HCT116 (cell line): ENCODE measurements at regions not wholly inside any gene's neighbourhood (a gene's known extent, or its start where the extent isn't known, plus 50 kb on each side); places are given as distances from the start of the nearest gene placed in this dataset.

Experiments used
- ATAC-seq: fragments of 200-7000 bp; cut with Tn5 transposase; 2 replicates; pipeline ENCODE4 v1.9.1; 2020; ENCODE audit warnings: mild to moderate bottlenecking, moderate library complexity
- BruUV-seq: library from RNA; stranded (reverse); fragments of 400-500 nt; replicated peaks from 2 replicates; lab custom pipeline; 2021; lab: Mats Ljungman, UMichigan
- CTCF ChIA-PET: fragments of 300-600 bp; sonication (Branson Sonifier 250); formaldehyde crosslinking; loops from one replicate; lab custom pipeline; 2021; ENCODE audit warnings: antibody characterized with exemption; lab: Charles Lee
- POLR2A ChIA-PET: fragments of 300-600, 350-600 bp; sonication (Branson Sonifier 250); formaldehyde crosslinking; loops from one replicate; lab custom pipeline; 2021; ENCODE audit warnings: antibody characterized with exemption; lab: Charles Lee
- RAD21 ChIA-PET, 2 experiments: fragments of 300-600 bp; sonication (Branson Sonifier 250); formaldehyde crosslinking; loops; one replicate each; lab custom pipeline; 2023; ENCODE audit warnings: low total read pairs in 2 of 2; ENCODE audit not compliant: uncharacterized antibody in 2 of 2, unreplicated experiment in 2 of 2, low non-redundant PET in 1 of 2; lab: Charles Lee
- DNase-seq: peaks from one replicate; pipeline ENCODE4 v3.0.0-alpha.2; 2010; ENCODE audit warnings: low read depth, low spot score
- H2AFZ ChIP-seq: fragments of 200-600 bp; shearing (Covaris generic), sonication (generic); 2 replicates; pipeline ENCODE4 v1.6.1; 2017; ENCODE audit warnings: low read depth, mixed run types, mixed read lengths, antibody characterized with exemption, low read length; ENCODE audit not compliant: poor library complexity, severe bottlenecking
- H3K27ac ChIP-seq: 2 replicates; pipeline ENCODE4 v1.5.1; 2012; ENCODE audit warnings: low read depth, low read length
- H3K27me3 ChIP-seq: fragments of 200-600 bp; sonication (generic); 2 replicates; pipeline ENCODE4 v1.6.1; 2016; ENCODE audit warnings: mixed run types, low read length, mixed read lengths; ENCODE audit not compliant: insufficient read depth
- H3K36me3 ChIP-seq, 2 experiments: fragments of 200-500 bp in 1 of 2; fragments of 200-600 bp in 1 of 2; sonication (Bioruptor generic) in 1 of 2; sonication (generic) in 1 of 2; 2 replicates each; pipeline versions ENCODE4 v1.5.1 to v1.6.1; 2014 to 2016; ENCODE audit warnings: low read length in 2 of 2, inconsistent platforms in 1 of 2, mixed read lengths in 1 of 2, mixed run types in 1 of 2; ENCODE audit not compliant: insufficient read depth in 2 of 2, control insufficient read depth in 1 of 2
- H3K4me1 ChIP-seq, 2 experiments: fragments of 200-600 bp in 1 of 2; sonication (generic) in 1 of 2; 2 replicates each; pipeline versions ENCODE4 v1.5.1 to v1.6.1; 2012 to 2017; ENCODE audit warnings: low read length in 2 of 2, inconsistent platforms in 1 of 2, mild to moderate bottlenecking in 1 of 2, mixed read lengths in 1 of 2, mixed run types in 1 of 2, moderate library complexity in 1 of 2; ENCODE audit not compliant: insufficient read depth in 2 of 2, control insufficient read depth in 1 of 2
- H3K4me2 ChIP-seq: fragments of 200-600 bp; sonication (generic); 2 replicates; pipeline ENCODE4 v1.6.1; 2017; ENCODE audit warnings: mixed run types, low read length, mixed read lengths
- H3K4me3 ChIP-seq, 2 experiments: fragments of 200-600 bp in 1 of 2; sonication (generic) in 1 of 2; replicated peaks in 1 of 2; 2 replicates each; pipeline ENCODE4 v1.5.1; 2011 to 2016; ENCODE audit warnings: low read length in 2 of 2, control low read depth in 1 of 2, low read depth in 1 of 2, mild to moderate bottlenecking in 1 of 2, mixed read lengths in 1 of 2, mixed run types in 1 of 2
- H3K79me2 ChIP-seq: fragments of 200-600 bp; sonication (generic); 2 replicates; pipeline ENCODE4 v1.6.1; 2017; ENCODE audit warnings: mild to moderate bottlenecking, mixed run types, low read length, moderate library complexity, mixed read lengths; ENCODE audit not compliant: insufficient read depth
- H3K9ac ChIP-seq: fragments of 200-600 bp; sonication (generic); 2 replicates; pipeline ENCODE4 v1.6.1; 2016; ENCODE audit warnings: low read length, mixed read lengths
- H3K9me2 ChIP-seq: fragments of 200-600 bp; sonication (generic), shearing (Covaris generic); 2 replicates; pipeline ENCODE4 v1.6.1; 2017; ENCODE audit warnings: mixed run types, mild to moderate bottlenecking, moderate library complexity; ENCODE audit not compliant: insufficient read depth
- H3K9me3 ChIP-seq, 2 experiments: fragments of 200-500 bp in 1 of 2; fragments of 200-600 bp in 1 of 2; sonication (Bioruptor generic) in 1 of 2; sonication (generic) in 1 of 2; 2 replicates each; pipeline ENCODE4 v1.6.1; 2014 to 2017; ENCODE audit warnings: low read length in 2 of 2, mixed read lengths in 2 of 2, inconsistent platforms in 1 of 2, low read depth in 1 of 2, mild to moderate bottlenecking in 1 of 2, mixed run types in 1 of 2, moderate library complexity in 1 of 2; ENCODE audit not compliant: control insufficient read depth in 1 of 2, insufficient read depth in 1 of 2
- H4K20me1 ChIP-seq: fragments of 200-600 bp; sonication (generic), shearing (Covaris generic); 2 replicates; pipeline ENCODE4 v1.6.1; 2017; ENCODE audit warnings: mixed run types, mild to moderate bottlenecking, moderate library complexity; ENCODE audit not compliant: insufficient read depth
- CEBPB ChIP-seq: IDR thresholded peaks from 2 replicates; pipeline ENCODE4 v1.6.1; 2012; ENCODE audit warnings: low read depth
- EGR1 ChIP-seq: IDR thresholded peaks from 2 replicates; pipeline ENCODE4 v1.6.1; 2012; ENCODE audit warnings: low read depth
- FOSL1 ChIP-seq: IDR thresholded peaks from 2 replicates; pipeline ENCODE4 v1.6.1; 2012; ENCODE audit warnings: low read depth
- POLR2A ChIP-seq: IDR thresholded peaks from 2 replicates; pipeline ENCODE4 v1.7.0; 2011; ENCODE audit warnings: borderline replicate concordance; ENCODE audit not compliant: insufficient read depth, insufficient read length; ENCODE audit errors: extremely low read depth
- RAD21 ChIP-seq: IDR thresholded peaks from 2 replicates; pipeline ENCODE4 v1.6.1; 2012; ENCODE audit warnings: low read depth, mild to moderate bottlenecking
- SRF ChIP-seq: IDR thresholded peaks from 2 replicates; pipeline ENCODE4 v1.6.1; 2012; ENCODE audit warnings: low read depth
- YY1 ChIP-seq: IDR thresholded peaks from 2 replicates; pipeline ENCODE4 v1.6.1; 2011; ENCODE audit warnings: low read length, low read depth, moderate library complexity, mild to moderate bottlenecking; ENCODE audit not compliant: insufficient replicate concordance; ENCODE audit errors: extremely low read depth
- ZFX ChIP-seq: fragments of 450-650 bp; IDR thresholded peaks from 2 replicates; pipeline ENCODE4 v1.6.1; 2017
- ZNF274 ChIP-seq: fragments of 200-500 bp; sonication (Bioruptor generic); IDR thresholded peaks from 2 replicates; pipeline ENCODE4 v1.6.1; 2014; ENCODE audit warnings: mild to moderate bottlenecking, low read depth, low read length, inconsistent platforms
- intact Hi-C: fragments of 100-400 bp; cut with micrococcal nuclease; formaldehyde crosslinking; loops from 2 replicates; pipeline ENCODE4 v1.10.0; 2022
- TF ChIP-seq, protein P1 (sequence below), 3 experiments: fragments of 200-600 bp in 1 of 3; sonication (generic) in 1 of 3; IDR thresholded peaks in 2 of 3; conservative IDR thresholded peaks in 1 of 3; 2 replicates each; pipeline ENCODE4 v1.5.1; 2012 to 2017; ENCODE audit warnings: low read depth in 2 of 3, low read length in 2 of 3, antibody characterized with exemption in 1 of 3, borderline replicate concordance in 1 of 3, control low read depth in 1 of 3, mild to moderate bottlenecking in 1 of 3, mixed read lengths in 1 of 3, mixed run types in 1 of 3, moderate library complexity in 1 of 3; ENCODE audit not compliant: insufficient read depth in 1 of 3
- TF ChIP-seq, protein P2 (sequence below): IDR thresholded peaks from 2 replicates; pipeline ENCODE4 v1.6.1; 2012; ENCODE audit warnings: low read depth

DNA sequence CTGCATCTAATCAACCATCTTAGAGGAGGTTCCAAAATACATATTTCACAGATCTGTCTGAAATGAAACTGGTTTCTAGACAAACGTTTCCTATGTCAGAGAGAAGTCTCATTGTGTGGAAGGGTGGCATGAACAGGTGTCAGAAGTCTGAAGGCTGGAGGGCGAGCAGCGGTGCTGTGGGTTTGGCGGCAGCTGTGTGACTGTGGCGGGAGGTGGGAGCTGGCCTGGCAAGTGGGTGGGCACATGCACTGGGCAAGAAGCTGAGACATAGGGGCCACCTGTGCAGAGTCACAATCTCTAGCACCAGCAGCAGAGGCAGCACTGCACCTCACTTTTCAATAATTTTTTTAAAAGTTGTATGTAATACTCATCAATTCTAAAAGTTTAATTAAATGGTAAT, 346.3 kb downstream of the DSC3 start:
- intact Hi-C loops = no loop called here
- Histone ChIP-seq H3K9me3 (no peaks in the 10 kb centered on the region), H3K9me2 (no peaks in the 10 kb centered on the region), H4K20me1 (no peaks in the 10 kb centered on the region), H3K36me3 (no peaks in the 10 kb centered on the region), H3K4me2 (no peak overlapping the region), H2AFZ (no peak overlapping the region), H3K27me3 (no peaks in the 10 kb centered on the region), H3K4me1 (no peaks in the 10 kb centered on the region), H3K79me2 (no peaks in the 10 kb centered on the region), H3K9ac (no peak overlapping the region), H3K4me3 (no peak overlapping the region), H3K27ac (no peak overlapping the region)
- BruUV-seq = no TSS peak
- no peak for TF ChIP-seq SRF
- no peak for TF ChIP-seq CEBPB
- TF ChIP-seq, protein P1, sequence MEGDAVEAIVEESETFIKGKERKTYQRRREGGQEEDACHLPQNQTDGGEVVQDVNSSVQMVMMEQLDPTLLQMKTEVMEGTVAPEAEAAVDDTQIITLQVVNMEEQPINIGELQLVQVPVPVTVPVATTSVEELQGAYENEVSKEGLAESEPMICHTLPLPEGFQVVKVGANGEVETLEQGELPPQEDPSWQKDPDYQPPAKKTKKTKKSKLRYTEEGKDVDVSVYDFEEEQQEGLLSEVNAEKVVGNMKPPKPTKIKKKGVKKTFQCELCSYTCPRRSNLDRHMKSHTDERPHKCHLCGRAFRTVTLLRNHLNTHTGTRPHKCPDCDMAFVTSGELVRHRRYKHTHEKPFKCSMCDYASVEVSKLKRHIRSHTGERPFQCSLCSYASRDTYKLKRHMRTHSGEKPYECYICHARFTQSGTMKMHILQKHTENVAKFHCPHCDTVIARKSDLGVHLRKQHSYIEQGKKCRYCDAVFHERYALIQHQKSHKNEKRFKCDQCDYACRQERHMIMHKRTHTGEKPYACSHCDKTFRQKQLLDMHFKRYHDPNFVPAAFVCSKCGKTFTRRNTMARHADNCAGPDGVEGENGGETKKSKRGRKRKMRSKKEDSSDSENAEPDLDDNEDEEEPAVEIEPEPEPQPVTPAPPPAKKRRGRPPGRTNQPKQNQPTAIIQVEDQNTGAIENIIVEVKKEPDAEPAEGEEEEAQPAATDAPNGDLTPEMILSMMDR (IDR thresholded peaks at IDR 0.05 in 2 of 3, conservative IDR thresholded peaks at IDR 0.05 in 1 of 3; ENCODE audit: borderline replicate concordance in 1 of 3, insufficient read depth in 1 of 3, low read depth in 2 of 3, low read length in 2 of 3) = no peak
- TF ChIP-seq POLR2A = no peak
- TF ChIP-seq YY1 = no peak
- no peak for TF ChIP-seq EGR1
- TF ChIP-seq FOSL1 = no peak
- TF ChIP-seq ZNF274 = no peak
- no peak for TF ChIP-seq ZFX
- ChIA-PET POLR2A (no interaction called here), CTCF (no interaction called here), RAD21 (no interaction called here)
- ATAC-seq (no peak), DNase-seq (no peak)

DNA sequence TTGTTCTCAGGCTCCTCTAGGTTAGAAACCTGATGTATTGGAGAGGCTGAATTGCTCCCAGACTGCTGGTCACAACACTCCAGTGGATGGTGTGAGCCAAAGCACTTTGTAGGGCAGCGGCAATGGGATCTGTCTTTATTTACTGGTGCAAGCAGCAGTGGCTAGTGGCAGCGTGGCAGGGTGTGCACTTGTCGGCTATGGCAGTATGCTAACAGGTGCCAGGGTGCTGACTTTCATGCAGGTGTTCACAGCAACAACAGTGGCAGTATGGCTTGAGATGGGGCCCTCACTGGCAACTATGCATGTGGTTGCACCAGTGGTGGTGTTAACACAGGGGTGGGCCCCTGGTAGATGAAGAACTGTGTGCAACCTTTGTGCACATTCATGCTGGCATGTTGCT, 347.8 kb downstream of the DSC3 start:
- no peak for DNase-seq
- BruUV-seq = no TSS peak
- Histone ChIP-seq H3K36me3 (no peaks in the 10 kb centered on the region), H4K20me1 (no peaks in the 10 kb centered on the region), H3K4me3 (no peak overlapping the region), H3K79me2 (no peaks in the 10 kb centered on the region), H3K4me1 (no peaks in the 10 kb centered on the region), H3K9ac (no peak overlapping the region), H3K27ac (no peak overlapping the region), H3K9me2 (no peaks in the 10 kb centered on the region), H2AFZ (no peak overlapping the region), H3K4me2 (no peak overlapping the region), H3K27me3 (no peaks in the 10 kb centered on the region)
- CTCF ChIA-PET = no interaction called here
- intact Hi-C loops = no loop called here
- RAD21 ChIA-PET = no interaction called here
- TF ChIP-seq, protein P2, sequence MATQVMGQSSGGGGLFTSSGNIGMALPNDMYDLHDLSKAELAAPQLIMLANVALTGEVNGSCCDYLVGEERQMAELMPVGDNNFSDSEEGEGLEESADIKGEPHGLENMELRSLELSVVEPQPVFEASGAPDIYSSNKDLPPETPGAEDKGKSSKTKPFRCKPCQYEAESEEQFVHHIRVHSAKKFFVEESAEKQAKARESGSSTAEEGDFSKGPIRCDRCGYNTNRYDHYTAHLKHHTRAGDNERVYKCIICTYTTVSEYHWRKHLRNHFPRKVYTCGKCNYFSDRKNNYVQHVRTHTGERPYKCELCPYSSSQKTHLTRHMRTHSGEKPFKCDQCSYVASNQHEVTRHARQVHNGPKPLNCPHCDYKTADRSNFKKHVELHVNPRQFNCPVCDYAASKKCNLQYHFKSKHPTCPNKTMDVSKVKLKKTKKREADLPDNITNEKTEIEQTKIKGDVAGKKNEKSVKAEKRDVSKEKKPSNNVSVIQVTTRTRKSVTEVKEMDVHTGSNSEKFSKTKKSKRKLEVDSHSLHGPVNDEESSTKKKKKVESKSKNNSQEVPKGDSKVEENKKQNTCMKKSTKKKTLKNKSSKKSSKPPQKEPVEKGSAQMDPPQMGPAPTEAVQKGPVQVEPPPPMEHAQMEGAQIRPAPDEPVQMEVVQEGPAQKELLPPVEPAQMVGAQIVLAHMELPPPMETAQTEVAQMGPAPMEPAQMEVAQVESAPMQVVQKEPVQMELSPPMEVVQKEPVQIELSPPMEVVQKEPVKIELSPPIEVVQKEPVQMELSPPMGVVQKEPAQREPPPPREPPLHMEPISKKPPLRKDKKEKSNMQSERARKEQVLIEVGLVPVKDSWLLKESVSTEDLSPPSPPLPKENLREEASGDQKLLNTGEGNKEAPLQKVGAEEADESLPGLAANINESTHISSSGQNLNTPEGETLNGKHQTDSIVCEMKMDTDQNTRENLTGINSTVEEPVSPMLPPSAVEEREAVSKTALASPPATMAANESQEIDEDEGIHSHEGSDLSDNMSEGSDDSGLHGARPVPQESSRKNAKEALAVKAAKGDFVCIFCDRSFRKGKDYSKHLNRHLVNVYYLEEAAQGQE = no peak
- TF ChIP-seq POLR2A (no peak), ZFX (no peak), RAD21 (no peak)
- TF ChIP-seq, all 23 proteins: peak for 0
- POLR2A ChIA-PET = no interaction called here
- H3K9me3 ChIP-seq = no peaks in the 10 kb centered on the region
- ATAC-seq = no peak
